PC-3 (cell line): ENCODE measurements at regions not wholly inside any gene's neighbourhood (a gene's known extent, or its start where the extent isn't known, plus 50 kb on each side); places are given as distances from the start of the nearest gene placed in this dataset.

Source experiments
- ATAC-seq: fragments of 200-7000 bp; cut with Tn5 transposase; 2 replicates; pipeline ENCODE4 v1.9.1; 2020; ENCODE audit warnings: mild to moderate bottlenecking, moderate library complexity
- BruUV-seq: library from RNA; stranded (reverse); fragments of 400-500 nt; replicated peaks from 2 replicates; lab custom pipeline; 2021; lab: Mats Ljungman, UMichigan
- CTCF ChIA-PET: fragments of 300-600 bp; sonication (Branson Sonifier 250); formaldehyde crosslinking; loops from one replicate; lab custom pipeline; 2022; ENCODE audit warnings: antibody characterized with exemption; lab: Charles Lee
- POLR2A ChIA-PET: fragments of 300-600 bp; sonication (Branson Sonifier 250); formaldehyde crosslinking; loops from one replicate; lab custom pipeline; 2022; ENCODE audit warnings: antibody characterized with exemption; ENCODE audit not compliant: unreplicated experiment; lab: Charles Lee
- DNase-seq: peaks from one replicate; pipeline ENCODE4 v3.0.0-alpha.2; 2015
- H2AFZ ChIP-seq: fragments of 300-600 bp; sonication (generic); 2 replicates; pipeline ENCODE4 v1.6.0; 2016; ENCODE audit warnings: antibody characterized with exemption, low read length
- H3F3A ChIP-seq: fragments of 300-600 bp; sonication (generic); one replicate; pipeline ENCODE4 v1.6.0; 2017; ENCODE audit warnings: antibody characterized with exemption, low read length, control low read depth, mild to moderate bottlenecking; ENCODE audit not compliant: unreplicated experiment
- H3K27ac ChIP-seq: fragments of 300-600 bp; sonication (generic); 2 replicates; pipeline ENCODE4 v1.5.1; 2016; ENCODE audit warnings: mild to moderate bottlenecking, low read length
- H3K27me3 ChIP-seq: fragments of 300-600 bp; sonication (generic); 2 replicates; pipeline ENCODE4 v1.6.1; 2016; ENCODE audit warnings: low read length, mixed read lengths
- H3K36me3 ChIP-seq: fragments of 300-600 bp; sonication (generic); 2 replicates; pipeline ENCODE4 v1.6.1; 2016; ENCODE audit warnings: low read depth, mixed run types, low read length, mixed read lengths
- H3K4me1 ChIP-seq: fragments of 300-600 bp; sonication (generic); 2 replicates; pipeline ENCODE4 v1.5.1; 2016; ENCODE audit warnings: low read length; ENCODE audit not compliant: insufficient read depth
- H3K4me2 ChIP-seq: fragments of 300-600 bp; sonication (generic); 2 replicates; pipeline ENCODE4 v1.6.0; 2016; ENCODE audit warnings: low read length
- H3K4me3 ChIP-seq: fragments of 300-600 bp; sonication (generic); 2 replicates; pipeline ENCODE4 v1.5.1; 2016; ENCODE audit warnings: mild to moderate bottlenecking, low read length, mixed read lengths
- H3K79me2 ChIP-seq: fragments of 300-600 bp; sonication (generic); 2 replicates; pipeline ENCODE4 v1.6.1; 2017; ENCODE audit warnings: low read length, mixed read lengths
- H3K9ac ChIP-seq: fragments of 300-600 bp; sonication (generic); 2 replicates; pipeline ENCODE4 v1.6.0; 2016; ENCODE audit warnings: mild to moderate bottlenecking, low read length
- H3K9me2 ChIP-seq: fragments of 300-600 bp; sonication (generic); replicated peaks from 2 replicates; pipeline ENCODE4 v1.6.1; 2016; ENCODE audit warnings: mixed run types, low read length, mixed read lengths
- H3K9me3 ChIP-seq: fragments of 300-600 bp; sonication (generic); 2 replicates; pipeline ENCODE4 v1.6.1; 2016; ENCODE audit warnings: low read length, mixed read lengths
- H4K20me1 ChIP-seq: fragments of 300-600 bp; sonication (generic); 2 replicates; pipeline ENCODE4 v1.6.1; 2016; ENCODE audit warnings: low read length, mixed read lengths
- CTCF ChIP-seq: fragments of 300-600 bp; sonication (generic); conservative IDR thresholded peaks from 2 replicates; pipeline ENCODE4 v1.5.1; 2017; ENCODE audit warnings: antibody characterized with exemption, low read depth, mild to moderate bottlenecking, low read length
- EZH2 ChIP-seq: fragments of 300-600 bp; sonication (generic); IDR thresholded peaks from one replicate; pipeline ENCODE4 v1.6.1; 2017; ENCODE audit warnings: antibody characterized with exemption, mild to moderate bottlenecking, low read length; ENCODE audit not compliant: unreplicated experiment
- EZH2phosphoT487 ChIP-seq: fragments of 300-600 bp; sonication (generic); IDR thresholded peaks from 2 replicates; pipeline ENCODE4 v1.6.1; 2018; ENCODE audit warnings: mild to moderate bottlenecking, antibody characterized with exemption, low read length, borderline replicate concordance
- intact Hi-C: fragments of 100-400 bp; cut with micrococcal nuclease; formaldehyde crosslinking; loops from 2 replicates; pipeline ENCODE4 v1.9.0; 2023

- peaks cover 30% of the 10 kb centered on the region for H3K4me1 ChIP-seq
- BruUV-seq: no TSS peak
- no peak overlapping the region for H3K9ac ChIP-seq
- TF ChIP-seq EZH2 (no peak), EZH2phosphoT487 (no peak), CTCF (no peak)
- no peak overlapping the region for H3K27ac ChIP-seq
- no peaks in the 10 kb centered on the region for H3K79me2 ChIP-seq
- H3K9me3 ChIP-seq: no peaks in the 10 kb centered on the region
- intact Hi-C loops: no loop called here
- H4K20me1 ChIP-seq: no peaks in the 10 kb centered on the region
- no peak overlapping the region for H2AFZ ChIP-seq
- no peak for DNase-seq
- H3K4me3 ChIP-seq: no peak overlapping the region
- H3K27me3 ChIP-seq: no peaks in the 10 kb centered on the region
- POLR2A ChIA-PET: no interaction called here
- CTCF ChIA-PET: no interaction called here
- no peaks in the 10 kb centered on the region for H3K36me3 ChIP-seq
- no peak for ATAC-seq
- no peaks in the 10 kb centered on the region for H3K9me2 ChIP-seq
- H3K4me2 ChIP-seq: no peak overlapping the region
- no peaks in the 10 kb centered on the region for H3F3A ChIP-seq
Observed at GRCh38 chr1:182261655-182262054, 129.9 kb downstream of the GLUL start.

- no TSS peak for BruUV-seq
Observed at GRCh38 chr1:182260516-182260915, 131.1 kb downstream of the GLUL start.

GRCh38 chr1:182259968-182260367 lies 131.6 kb downstream of the GLUL start:
- no peak for ATAC-seq
- TF ChIP-seq EZH2phosphoT487: no peak
- TF ChIP-seq CTCF: no peak
- no peak for TF ChIP-seq EZH2
- Histone ChIP-seq H3K4me1 (peaks cover 30% of the 10 kb centered on the region), H4K20me1 (no peaks in the 10 kb centered on the region), H3K9me3 (no peaks in the 10 kb centered on the region), H3K79me2 (no peaks in the 10 kb centered on the region), H3K4me3 (no peak overlapping the region), H2AFZ (no peak overlapping the region), H3F3A (no peaks in the 10 kb centered on the region), H3K27ac (no peak overlapping the region; the same call in 1 of the 2 replicates), H3K9ac (no peak overlapping the region), H3K36me3 (no peaks in the 10 kb centered on the region), H3K9me2 (no peaks in the 10 kb centered on the region), H3K27me3 (no peaks in the 10 kb centered on the region), H3K4me2 (no peak overlapping the region)
- CTCF ChIA-PET: no interaction called here
- POLR2A ChIA-PET: no interaction called here
- no TSS peak for BruUV-seq
- intact Hi-C loops: no loop called here
- DNase-seq: no peak

More at GRCh38 chr1:182260516-182260915, 131.1 kb downstream of the GLUL start:
- Histone ChIP-seq H3K27me3 (no peaks in the 10 kb centered on the region), H3K36me3 (no peaks in the 10 kb centered on the region), H3K9me3 (no peaks in the 10 kb centered on the region), H2AFZ (no peak overlapping the region), H3K27ac (no peak overlapping the region), H3K9me2 (no peaks in the 10 kb centered on the region), H4K20me1 (no peaks in the 10 kb centered on the region), H3K9ac (no peak overlapping the region), H3F3A (no peaks in the 10 kb centered on the region), H3K4me1 (peaks cover 30% of the 10 kb centered on the region), H3K79me2 (no peaks in the 10 kb centered on the region), H3K4me3 (no peak overlapping the region), H3K4me2 (no peak overlapping the region)
- CTCF ChIA-PET: no interaction called here
- DNase-seq: no peak
- POLR2A ChIA-PET: no interaction called here
- intact Hi-C loops: no loop called here
- TF ChIP-seq CTCF: no peak
- TF ChIP-seq EZH2: no peak
- no peak for TF ChIP-seq EZH2phosphoT487
- ATAC-seq: no peak
